Stimulated activated CD4-positive, alpha-beta T cell treated with anti-CD3 and anti-CD28 coated beads, Interleukin-1b, Interleukin-23, amount 100 ng/mL, for 24 hours (primary cell): ENCODE measurements at regions not wholly inside any gene's neighbourhood (a gene's known extent, or its start where the extent isn't known, plus 50 kb on each side); places are given as distances from the start of the nearest gene placed in this dataset.

Experiments used
- DNase-seq, 4 experiments: peaks; one replicate each; pipeline ENCODE4 v3.0.0-alpha.2; 2020; ENCODE audit warnings: low read depth in 4 of 4, low spot score in 1 of 4

GRCh38 chr5:171647043-171647903, 138.3 kb upstream of the SMIM23 start:
- DNase-seq: no peak

DNA sequence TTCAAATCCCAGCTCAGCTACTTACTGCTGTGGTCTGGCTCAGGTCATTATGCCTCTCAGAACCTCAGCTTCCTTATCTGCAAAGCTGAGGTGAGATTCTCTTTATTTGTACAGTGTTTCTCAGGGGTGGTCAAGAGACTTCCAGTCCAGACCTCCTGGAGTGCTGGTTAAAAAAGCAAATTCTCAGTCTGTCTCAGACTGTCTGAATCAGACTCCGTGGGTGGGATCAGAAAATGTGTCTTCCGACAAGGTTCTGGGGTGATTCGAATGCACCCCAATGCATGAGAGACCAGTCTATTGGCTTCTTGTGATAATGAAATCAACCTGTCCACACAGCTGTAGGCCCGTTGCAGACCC, 137.7 kb upstream of the SMIM23 start:
- no peak for DNase-seq

DNA sequence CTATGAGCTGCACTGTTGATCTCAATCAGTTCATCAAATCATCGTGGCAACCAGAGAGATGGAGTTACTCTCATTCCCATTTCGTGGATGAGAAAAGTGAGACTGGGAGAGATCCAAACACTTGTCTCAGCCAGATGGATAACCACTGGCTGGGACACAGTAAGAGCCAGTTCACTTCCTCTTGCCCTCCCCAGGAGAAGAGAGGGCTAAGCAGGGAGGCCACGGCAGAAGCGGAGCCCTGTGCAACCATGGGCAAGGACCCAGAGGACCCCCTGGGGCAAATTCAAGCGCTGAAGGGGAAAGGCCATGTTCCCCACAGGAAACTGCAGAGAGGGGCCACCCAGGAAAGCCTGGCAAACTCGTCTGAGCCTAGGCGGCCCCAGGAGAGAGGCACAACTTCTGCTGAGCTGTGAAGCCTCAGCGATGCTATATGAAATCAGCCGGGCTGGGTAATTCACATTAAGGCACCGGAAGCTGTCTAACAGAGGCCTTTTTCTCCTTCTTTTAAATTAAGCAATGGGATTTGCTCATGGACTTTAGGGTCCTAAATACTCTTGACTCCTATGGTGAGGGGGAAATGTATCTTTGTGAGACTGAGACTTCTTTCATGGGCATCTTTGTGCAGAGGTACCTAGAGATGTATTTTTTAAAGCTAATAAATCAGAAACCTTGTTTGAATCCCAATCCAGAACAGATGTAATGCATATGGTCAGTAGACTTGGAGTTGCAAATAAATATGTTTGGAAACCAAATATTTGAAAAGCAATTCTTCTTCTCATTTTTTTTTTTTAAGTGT, 137.1 kb upstream of the SMIM23 start:
- no peak for DNase-seq

DNA sequence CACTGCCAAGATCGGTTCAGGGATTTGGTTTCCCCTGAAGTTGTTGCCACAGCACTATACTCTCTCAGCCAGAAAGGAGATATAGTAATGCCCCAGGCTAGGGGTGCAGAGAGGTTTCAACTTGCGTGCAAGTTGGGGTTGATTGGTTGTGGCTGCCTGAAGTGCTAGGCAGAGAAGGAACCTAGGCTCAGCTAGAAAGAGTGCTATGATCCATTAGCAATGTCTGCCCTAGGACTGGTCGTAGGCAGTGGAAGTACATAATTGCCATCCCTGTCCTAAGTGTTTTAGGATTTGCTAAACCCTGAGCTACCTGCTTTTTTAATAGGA, 136.6 kb upstream of the SMIM23 start:
- DNase-seq: no peak

- DNase-seq: no peak
Observed at GRCh38 chr5:171650597-171650996, 135.0 kb upstream of the SMIM23 start.

DNA sequence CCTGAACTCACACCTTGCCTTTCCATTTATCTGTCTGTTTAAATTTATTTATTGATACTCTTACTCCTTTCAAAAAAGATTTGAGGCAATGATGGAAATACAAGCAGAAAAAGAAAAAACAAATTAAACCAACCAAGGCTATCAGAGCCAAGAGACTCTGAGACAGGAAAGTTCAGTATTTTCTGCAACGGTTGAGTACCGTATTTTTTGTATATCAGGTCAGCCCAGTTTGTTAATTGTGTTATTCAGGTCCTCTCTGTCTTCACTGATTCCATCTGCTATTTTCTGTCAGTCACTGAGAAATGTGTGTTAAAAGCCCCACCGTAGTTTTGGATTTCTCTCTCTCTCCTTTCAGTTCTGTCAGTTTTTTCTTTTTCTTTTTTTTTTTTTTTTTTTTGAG, 134.5 kb upstream of the SMIM23 start:
- DNase-seq: no peak

DNA sequence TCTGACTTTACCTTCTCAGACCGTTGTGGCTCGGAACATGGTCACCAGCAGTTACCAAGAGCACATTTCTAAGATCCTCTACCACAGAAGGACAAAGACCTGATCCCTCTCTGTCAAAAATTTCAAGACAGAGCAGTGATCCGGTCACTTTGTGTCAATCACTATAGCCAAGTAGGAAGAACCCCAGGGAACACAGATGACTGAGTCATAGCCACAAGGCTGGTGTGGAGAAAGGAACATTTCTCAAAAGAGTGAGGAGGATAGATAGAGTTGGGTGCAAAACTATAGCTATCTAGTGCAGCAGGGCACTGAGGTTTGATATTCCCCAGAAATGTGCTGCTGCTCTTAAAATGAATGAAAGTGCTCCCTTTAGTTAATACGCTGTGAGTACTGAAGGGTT, 130.7 kb upstream of the SMIM23 start:
- DNase-seq: no peak

DNA sequence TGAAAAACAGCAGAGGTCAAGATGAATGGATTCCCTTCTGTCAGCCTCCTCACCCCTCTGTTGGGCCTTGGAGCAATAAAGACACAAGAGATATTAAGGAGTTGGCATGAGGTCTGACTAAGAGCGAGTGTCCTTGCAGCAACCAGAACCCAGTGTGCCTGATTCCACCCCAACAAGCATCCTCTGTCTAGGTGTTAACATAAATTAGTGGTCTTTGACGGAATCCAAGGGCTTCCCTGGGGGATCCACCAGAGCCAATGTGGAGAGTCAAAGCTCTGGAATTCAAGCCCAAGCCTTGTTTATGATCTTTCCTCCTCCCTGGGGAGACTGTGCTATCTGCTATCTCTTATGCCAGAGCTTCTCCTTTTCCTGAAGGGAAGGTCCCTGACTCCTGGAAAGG, 128.1 kb upstream of the SMIM23 start:
- no peak for DNase-seq

DNA sequence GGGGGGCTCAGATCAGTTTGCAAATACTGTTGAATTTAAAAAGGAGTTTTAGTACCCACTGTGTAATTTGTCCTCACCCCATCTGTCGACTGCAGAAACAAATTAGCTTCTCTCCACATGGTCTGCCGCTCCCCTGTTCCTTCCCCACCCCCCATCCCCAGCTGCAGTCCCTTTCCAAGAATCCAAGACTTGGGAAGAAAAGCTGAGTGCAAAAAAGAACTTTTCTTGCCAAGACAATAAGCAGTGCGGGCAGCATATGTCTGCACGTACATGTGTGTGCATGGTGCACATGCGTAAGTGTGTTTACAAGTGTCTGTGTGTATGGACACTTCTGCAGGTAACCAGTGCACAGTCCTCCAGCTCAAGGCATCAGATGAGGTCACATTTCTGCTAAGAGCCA, 125.7 kb upstream of the SMIM23 start:
- DNase-seq: no peak

DNA sequence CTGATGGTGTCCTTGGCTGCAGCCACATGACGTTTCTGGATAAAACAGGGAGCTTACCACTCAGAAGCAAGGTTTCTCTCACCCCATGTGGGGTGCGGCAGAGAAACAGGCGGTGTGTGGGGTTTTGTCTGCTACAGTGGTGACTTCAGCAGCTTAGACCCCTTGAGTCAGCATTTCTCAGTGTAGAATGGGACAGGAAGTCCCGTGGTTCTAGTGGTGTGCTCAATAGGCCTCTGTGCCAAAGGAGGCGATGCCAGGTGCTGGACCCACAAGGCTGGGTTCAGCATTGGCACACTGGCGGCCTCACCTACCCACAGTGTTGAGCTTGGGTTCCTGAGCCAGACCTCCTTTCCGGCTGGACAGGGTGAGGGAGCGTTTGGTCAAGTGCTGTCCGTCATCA, 125.2 kb upstream of the SMIM23 start:
- DNase-seq: no peak

- no peak for DNase-seq
Observed at GRCh38 chr5:171661143-171661542, 124.5 kb upstream of the SMIM23 start.

DNA sequence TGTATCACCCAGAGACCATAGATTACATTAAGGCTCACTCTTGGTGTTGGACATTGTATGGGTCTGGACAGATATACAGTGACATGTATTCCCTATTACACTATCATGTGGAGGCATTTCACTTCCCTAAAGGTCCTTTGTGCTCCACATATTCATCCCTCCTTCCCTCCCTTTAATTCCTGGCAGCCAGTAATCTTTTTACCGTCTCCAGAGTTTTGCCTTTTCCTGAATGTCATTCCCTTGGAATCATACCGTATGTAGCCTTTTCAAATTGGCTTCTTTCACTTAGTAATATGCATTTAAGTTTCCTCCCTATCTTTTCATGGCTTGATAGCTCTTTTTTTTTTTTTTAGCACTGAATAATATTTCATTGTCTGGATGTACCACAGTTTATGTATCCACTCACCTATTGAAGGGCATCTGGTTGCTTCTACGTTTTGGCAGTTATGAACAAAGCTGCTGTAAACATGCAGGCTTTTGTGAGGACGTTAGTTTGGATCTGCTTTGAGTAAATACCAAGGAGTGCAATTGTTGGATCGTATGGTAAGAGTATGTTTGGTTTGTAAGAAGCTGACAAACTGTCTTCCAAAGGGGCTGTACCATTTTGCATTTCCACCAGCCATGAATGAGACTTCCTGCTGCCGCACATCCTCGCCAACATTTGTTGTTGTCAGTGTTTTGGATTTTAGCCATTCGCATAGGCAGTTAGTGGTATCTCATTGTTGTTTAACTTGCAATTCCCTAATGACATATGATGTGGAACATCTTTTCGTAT, 122.1 kb upstream of the SMIM23 start:
- no peak for DNase-seq

GRCh38 chr5:171664489-171664888, 121.1 kb upstream of the SMIM23 start:
- DNase-seq: no peak

- no peak for DNase-seq
Observed at GRCh38 chr5:171666815-171667214, 118.8 kb upstream of the SMIM23 start.

DNA sequence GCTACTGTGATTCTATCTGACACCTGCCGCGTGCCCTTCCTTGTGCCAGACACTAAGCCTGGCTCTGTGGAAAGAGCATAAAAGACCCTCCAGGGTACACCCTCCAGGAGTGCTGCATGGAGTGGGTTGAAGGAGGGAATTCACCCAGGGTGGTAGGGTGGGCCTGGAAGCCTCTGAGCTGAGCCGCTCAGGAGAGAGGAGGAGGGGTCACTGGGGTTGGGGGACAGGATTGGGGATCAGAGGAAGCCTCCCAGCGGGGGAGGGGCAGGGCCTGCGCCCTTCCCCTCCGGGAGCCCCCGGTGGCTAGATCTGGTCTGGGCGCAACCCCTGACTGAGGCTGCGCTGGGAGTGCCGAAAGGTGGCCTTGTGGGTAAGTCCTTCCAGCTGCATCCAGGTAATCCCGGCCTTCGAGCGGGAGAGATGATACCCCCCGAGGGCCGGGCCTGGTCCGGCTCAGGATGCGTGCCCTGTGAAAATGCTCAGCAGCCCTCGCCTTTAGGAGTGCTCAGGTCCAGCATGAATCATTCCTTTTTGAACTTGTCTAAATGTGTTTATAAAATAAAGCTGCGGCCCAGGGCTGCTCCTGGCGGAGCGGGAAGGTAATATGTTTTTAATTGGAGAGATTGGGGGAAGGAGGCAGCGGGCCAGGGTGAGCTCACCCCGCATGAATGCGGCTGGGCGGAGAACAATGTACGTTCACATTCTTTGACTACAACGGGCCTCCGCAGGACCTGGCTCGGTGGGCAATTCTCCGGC, 118.1 kb upstream of the SMIM23 start:
- DNase-seq: no peak

DNA sequence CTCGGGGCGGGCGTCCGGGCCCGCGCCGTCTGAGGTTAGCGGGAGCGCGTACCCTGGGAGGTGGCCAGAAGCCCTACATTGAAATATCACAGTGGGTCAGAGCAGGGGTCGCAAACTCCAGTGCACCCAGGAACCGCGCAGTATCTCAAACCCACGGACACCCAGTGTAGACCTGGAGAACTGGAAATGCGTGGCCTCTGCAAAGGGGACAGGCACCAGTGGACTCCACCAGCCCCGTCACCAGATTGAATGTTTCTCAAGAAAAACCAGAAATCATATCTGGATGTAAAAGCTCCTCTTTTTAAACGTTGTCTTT, 117.6 kb upstream of the SMIM23 start:
- no peak for DNase-seq

- DNase-seq: no peak
Observed at GRCh38 chr5:171669571-171669970, 116.0 kb upstream of the SMIM23 start.

GRCh38 chr5:171672556-171672955, 113.1 kb upstream of the SMIM23 start:
- DNase-seq: no peak

GRCh38 chr5:171673328-171673727, 112.3 kb upstream of the SMIM23 start:
- DNase-seq: no peak

GRCh38 chr5:171673840-171674239, 111.8 kb upstream of the SMIM23 start:
- DNase-seq: no peak

- no peak for DNase-seq
Observed at GRCh38 chr5:171675511-171675910, 110.1 kb upstream of the SMIM23 start.
